Suprapubic skin (tissue), 4 donors: ENCODE measurements at regions not wholly inside any gene's neighbourhood (a gene's known extent, or its start where the extent isn't known, plus 50 kb on each side); places are given as distances from the start of the nearest gene placed in this dataset.
A peak's percentile ranks its signal among the peaks of the same experiment; 100 is the strongest.

Source experiments
- DNase-seq, 2 donors: peaks; one replicate each; pipeline ENCODE4 v3.0.0-alpha.2; 2019; ENCODE audit warnings: low spot score in 2 of 2
- H3K27ac ChIP-seq: fragments of 200-600 bp; sonication (generic); one replicate; pipeline ENCODE4 v1.5.1; 2019
- H3K27me3 ChIP-seq: fragments of 200-600 bp; sonication (generic); one replicate; pipeline ENCODE4 v1.5.1; 2019
- H3K36me3 ChIP-seq: fragments of 200-600 bp; sonication (generic); one replicate; pipeline ENCODE4 v1.5.1; 2019
- H3K4me1 ChIP-seq: fragments of 200-600 bp; sonication (generic); one replicate; pipeline ENCODE4 v1.5.1; 2019
- H3K4me3 ChIP-seq: fragments of 200-600 bp; sonication (generic); one replicate; pipeline ENCODE4 v1.5.1; 2019; ENCODE audit warnings: mild to moderate bottlenecking
- H3K9me3 ChIP-seq: fragments of 200-600 bp; sonication (generic); one replicate; pipeline ENCODE4 v1.5.1; 2019
- EP300 ChIP-seq: sonication (generic); formaldehyde crosslinking; IDR thresholded peaks from one replicate; pipeline ENCODE4 v1.6.1; 2017; ENCODE audit warnings: antibody characterized with exemption
- POLR2A ChIP-seq, 2 donors: fragments of 450-650 bp; IDR thresholded peaks; one replicate each; pipeline ENCODE4 v1.6.1; 2017; ENCODE audit warnings: antibody characterized with exemption in 2 of 2, mild to moderate bottlenecking in 2 of 2, moderate library complexity in 2 of 2
- POLR2AphosphoS5 ChIP-seq, 3 donors: sonication (generic); formaldehyde crosslinking; IDR thresholded peaks; one replicate each; pipeline ENCODE4 v1.6.1; 2017; ENCODE audit warnings: antibody characterized with exemption in 3 of 3
- WGBS: methylation state at CpG from one replicate; pipeline ENCODE4 v1.1.5; 2018; 5-methylcytosine and 5-hydroxymethylcytosine counted together
- TF ChIP-seq, protein P1 (sequence below), 2 donors: fragments of 200-600 bp in 1 of 2; fragments of 450-650 bp in 1 of 2; sonication (generic) in 1 of 2; IDR thresholded peaks; one replicate each; pipeline ENCODE4 v1.5.1; 2016 to 2019; ENCODE audit warnings: antibody characterized with exemption in 2 of 2, mild to moderate bottlenecking in 1 of 2, moderate library complexity in 1 of 2

DNA sequence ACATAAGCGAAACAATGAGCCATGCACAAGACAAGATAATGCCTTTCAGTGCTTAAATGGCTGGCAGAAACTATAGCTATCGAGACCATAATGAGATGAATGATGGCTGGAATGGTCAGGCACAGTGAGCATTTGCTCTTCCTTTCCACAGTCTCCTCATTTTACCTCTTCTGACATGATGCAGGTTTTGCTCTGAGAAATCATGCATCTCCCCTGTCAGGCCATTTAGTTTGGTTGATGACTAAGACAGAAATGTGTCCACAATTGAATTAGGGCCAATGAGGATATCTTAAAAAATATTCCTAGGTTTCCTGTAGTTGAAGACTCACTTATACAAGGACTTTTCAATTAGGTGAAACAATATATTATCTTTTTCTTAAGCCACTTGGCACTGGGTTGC, 475.1 kb downstream of the TMEM232 start:
- H3K27ac ChIP-seq, result no peak overlapping the region
- WGBS, result 89% methylated on average over 2 of the region's 2 CpGs

DNA sequence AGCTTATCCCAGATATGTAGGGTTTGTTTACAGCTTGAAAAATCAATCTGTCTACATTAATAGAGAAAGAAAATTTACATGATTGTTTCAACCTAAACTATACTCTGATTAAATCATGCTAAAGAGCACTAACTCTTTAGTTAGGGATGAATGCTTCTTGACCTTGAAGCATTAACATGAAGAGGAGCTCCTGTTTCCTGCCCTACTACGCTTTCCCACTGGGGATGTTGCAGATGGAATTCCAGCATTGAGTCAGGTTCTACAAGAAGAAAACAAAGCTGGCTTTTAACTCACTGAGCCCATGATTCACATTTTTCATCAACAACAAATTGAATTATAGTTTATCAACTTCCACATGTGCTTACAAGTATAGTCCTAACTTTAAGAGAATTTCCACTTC, 471.3 kb downstream of the TMEM232 start:
- DNase-seq, result no peak
- Histone ChIP-seq H3K27me3 (no peaks in the 10 kb centered on the region), H3K4me3 (no peak overlapping the region), H3K9me3 (no peaks in the 10 kb centered on the region), H3K27ac (no peak overlapping the region), H3K4me1 (no peaks in the 10 kb centered on the region), H3K36me3 (no peaks in the 10 kb centered on the region)
- WGBS, result 66% methylated on average over 1 of the region's 1 CpG
- TF ChIP-seq, protein P1, sequence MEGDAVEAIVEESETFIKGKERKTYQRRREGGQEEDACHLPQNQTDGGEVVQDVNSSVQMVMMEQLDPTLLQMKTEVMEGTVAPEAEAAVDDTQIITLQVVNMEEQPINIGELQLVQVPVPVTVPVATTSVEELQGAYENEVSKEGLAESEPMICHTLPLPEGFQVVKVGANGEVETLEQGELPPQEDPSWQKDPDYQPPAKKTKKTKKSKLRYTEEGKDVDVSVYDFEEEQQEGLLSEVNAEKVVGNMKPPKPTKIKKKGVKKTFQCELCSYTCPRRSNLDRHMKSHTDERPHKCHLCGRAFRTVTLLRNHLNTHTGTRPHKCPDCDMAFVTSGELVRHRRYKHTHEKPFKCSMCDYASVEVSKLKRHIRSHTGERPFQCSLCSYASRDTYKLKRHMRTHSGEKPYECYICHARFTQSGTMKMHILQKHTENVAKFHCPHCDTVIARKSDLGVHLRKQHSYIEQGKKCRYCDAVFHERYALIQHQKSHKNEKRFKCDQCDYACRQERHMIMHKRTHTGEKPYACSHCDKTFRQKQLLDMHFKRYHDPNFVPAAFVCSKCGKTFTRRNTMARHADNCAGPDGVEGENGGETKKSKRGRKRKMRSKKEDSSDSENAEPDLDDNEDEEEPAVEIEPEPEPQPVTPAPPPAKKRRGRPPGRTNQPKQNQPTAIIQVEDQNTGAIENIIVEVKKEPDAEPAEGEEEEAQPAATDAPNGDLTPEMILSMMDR (IDR thresholded peaks at IDR 0.05), result no peak
- TF ChIP-seq EP300, result no peak

More for the DNA sequence above, 475.1 kb downstream of the TMEM232 start:
- no peak overlapping the region for H3K4me3 ChIP-seq
- H3K27me3 ChIP-seq, result no peaks in the 10 kb centered on the region
- DNase-seq, result no peak
- no peaks in the 10 kb centered on the region for H3K9me3 ChIP-seq
- no peaks in the 10 kb centered on the region for H3K36me3 ChIP-seq
- no peaks in the 10 kb centered on the region for H3K4me1 ChIP-seq
- TF ChIP-seq EP300 (no peak), POLR2AphosphoS5 (IDR thresholded peaks at IDR 0.05) (no peak), POLR2A (IDR thresholded peaks at IDR 0.05) (no peak)
- TF ChIP-seq, protein P1 (IDR thresholded peaks at IDR 0.05), result no peak

DNA sequence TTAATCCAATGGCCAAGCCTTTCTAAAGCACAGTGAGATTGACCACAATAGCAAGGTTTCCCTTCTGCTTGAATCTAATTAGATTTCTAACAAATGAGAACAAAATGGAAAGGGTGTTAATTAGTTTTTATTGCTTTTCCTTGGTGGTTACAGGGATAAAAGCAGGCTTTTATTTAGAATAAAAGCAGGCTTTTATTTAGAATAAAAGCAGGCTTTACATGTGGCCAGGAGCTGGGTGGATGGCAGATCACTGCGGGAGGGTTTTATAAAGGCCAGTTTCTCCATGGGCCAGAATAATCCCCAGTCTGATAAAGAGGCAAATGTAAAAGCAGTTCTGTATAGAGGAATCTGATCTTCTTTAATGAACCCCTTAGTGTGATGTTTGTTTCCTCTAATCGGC, 470.2 kb downstream of the TMEM232 start:
- Histone ChIP-seq H3K27me3 (no peaks in the 10 kb centered on the region), H3K9me3 (no peaks in the 10 kb centered on the region), H3K27ac (no peak overlapping the region), H3K36me3 (no peaks in the 10 kb centered on the region), H3K4me3 (no peak overlapping the region), H3K4me1 (no peaks in the 10 kb centered on the region)
- 61% methylated on average over 2 of the region's 2 CpGs for WGBS
- DNase-seq, result no peak
- TF ChIP-seq, protein P1 (IDR thresholded peaks at IDR 0.05), result no peak
- no peak for TF ChIP-seq POLR2A (IDR thresholded peaks at IDR 0.05)
- TF ChIP-seq EP300, result no peak
- TF ChIP-seq POLR2AphosphoS5 (IDR thresholded peaks at IDR 0.05), result no peak

DNA sequence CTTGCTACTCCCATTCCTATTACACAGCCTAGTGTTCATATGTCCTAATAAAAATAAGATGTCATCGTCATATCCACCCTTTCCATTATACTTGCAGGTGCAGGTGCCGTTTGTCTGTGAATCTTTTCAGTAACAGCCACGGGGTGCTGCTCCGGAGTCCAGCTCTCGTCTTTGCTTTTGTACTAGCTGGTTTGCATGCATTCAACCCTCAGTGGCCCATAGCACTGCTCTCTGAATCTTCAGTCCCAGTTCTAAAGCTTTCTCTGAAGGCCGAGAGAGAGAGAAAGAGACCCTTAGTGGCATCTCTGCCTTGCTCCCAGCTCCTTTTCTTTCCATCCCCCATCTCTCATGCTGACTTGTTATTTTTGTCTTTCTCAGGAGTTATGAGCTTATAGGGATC, 468.5 kb downstream of the TMEM232 start:
- H3K27ac ChIP-seq, result no peak overlapping the region
- no peaks in the 10 kb centered on the region for H3K36me3 ChIP-seq
- H3K27me3 ChIP-seq, result no peaks in the 10 kb centered on the region
- DNase-seq, result peak in 1 of 2 donors; percentile 46
- TF ChIP-seq POLR2AphosphoS5 (IDR thresholded peaks at IDR 0.05) (no peak), EP300 (no peak), POLR2A (IDR thresholded peaks at IDR 0.05) (no peak)
- TF ChIP-seq, protein P1 (IDR thresholded peaks at IDR 0.05), result no peak
- no peaks in the 10 kb centered on the region for H3K4me1 ChIP-seq
- H3K9me3 ChIP-seq, result no peaks in the 10 kb centered on the region
- 87% methylated on average over 6 of the region's 6 CpGs for WGBS
- no peak overlapping the region for H3K4me3 ChIP-seq

DNA sequence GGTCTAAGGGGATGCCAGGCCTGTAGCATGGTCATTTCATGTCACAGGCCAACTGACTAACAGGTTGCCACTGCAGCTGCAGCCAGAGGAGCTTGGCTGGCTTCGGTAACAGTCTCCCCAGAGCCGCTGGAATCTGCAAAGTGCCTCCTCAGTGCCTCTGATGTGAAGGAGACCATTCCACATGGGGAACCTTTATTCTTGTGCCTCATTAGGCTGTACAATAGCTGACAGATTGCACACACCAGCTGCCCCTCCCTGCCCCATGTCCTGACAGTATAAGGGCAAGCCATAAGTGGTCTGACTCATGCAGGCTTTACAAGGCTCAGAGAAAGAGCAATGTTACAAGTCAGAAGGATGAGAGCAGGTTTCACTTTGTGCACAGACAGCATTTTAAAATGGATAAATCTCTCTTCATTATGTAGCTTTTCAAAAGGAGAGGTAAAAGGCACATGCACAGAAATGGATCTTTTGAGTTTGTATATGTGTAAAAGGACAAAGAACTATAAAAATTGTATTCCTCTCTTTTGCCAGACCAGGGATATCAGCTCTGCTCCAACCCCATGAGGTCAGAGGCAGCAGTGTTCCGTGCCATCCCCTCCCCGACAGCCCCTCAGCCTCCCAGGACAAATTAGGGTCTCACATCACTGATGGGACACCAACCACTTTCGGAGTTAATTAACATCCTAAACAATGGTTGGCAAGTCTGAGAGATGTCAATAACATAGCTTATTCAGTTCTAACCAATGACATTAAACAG, 467.8 kb downstream of the TMEM232 start:
- TF ChIP-seq, protein P1 (IDR thresholded peaks at IDR 0.05), result no peak
- no peak for TF ChIP-seq POLR2AphosphoS5 (IDR thresholded peaks at IDR 0.05)
- TF ChIP-seq EP300, result no peak
- TF ChIP-seq POLR2A (IDR thresholded peaks at IDR 0.05), result no peak
- H3K9me3 ChIP-seq, result no peaks in the 10 kb centered on the region
- H3K4me3 ChIP-seq, result no peak overlapping the region
- 88% methylated on average over 3 of the region's 5 CpGs for WGBS
- no peaks in the 10 kb centered on the region for H3K27me3 ChIP-seq
- no peak for DNase-seq
- no peak overlapping the region for H3K27ac ChIP-seq
- H3K4me1 ChIP-seq, result no peaks in the 10 kb centered on the region
- no peaks in the 10 kb centered on the region for H3K36me3 ChIP-seq
